ENCODE measurements at regions not wholly inside any gene's neighbourhood (a gene's known extent, or its start where the extent isn't known, plus 50 kb on each side); places are given as distances from the start of the nearest gene placed in this dataset.

- TF ChIP-seq POLR2A (IDR thresholded peaks at IDR 0.05; ENCODE audit: low read length) (no peak), GATA1 (IDR thresholded peaks at IDR 0.05; ENCODE audit: low read depth, low read length) (no peak)
Observed at GRCh38 chr3:76566904-76567303, 473.0 kb upstream of the ROBO2 start.

Data from erythroblast (primary cell).